ENCODE measurements at regions not wholly inside any gene's neighbourhood (a gene's known extent, or its start where the extent isn't known, plus 50 kb on each side); places are given as distances from the start of the nearest gene placed in this dataset.

- Histone ChIP-seq H3K4me1 (no peaks in the 10 kb centered on the region), H3K4me3 (no peak overlapping the region), H3K9me3 (peaks cover 2% of the 10 kb centered on the region; the same call in 1 of the 3 replicates), H3K4me2 (no peak overlapping the region), H3K27ac (no peak overlapping the region)
- TF ChIP-seq NR3C1 (IDR thresholded peaks at IDR 0.05) (no peak), USF2 (IDR thresholded peaks at IDR 0.05) (no peak), FOSL2 (IDR thresholded peaks at IDR 0.05) (no peak), FOSL2 (CRISPR knock-in tag; IDR thresholded peaks at IDR 0.05) (no peak), BHLHE40 (IDR thresholded peaks at IDR 0.05; ENCODE audit: low read depth, low read length) (no peak), RAD21 (conservative IDR thresholded peaks at IDR 0.05 in 1 of 2, IDR thresholded peaks at IDR 0.05 in 1 of 2) (no peak), ZC3H11A (IDR thresholded peaks at IDR 0.05) (no peak), MAFK (IDR thresholded peaks at IDR 0.05; ENCODE audit: partially characterized antibody) (no peak), KDM5A (IDR thresholded peaks at IDR 0.05) (no peak), E2F6 (IDR thresholded peaks at IDR 0.05; ENCODE audit: borderline replicate concordance, low read depth) (no peak), EP300 (IDR thresholded peaks at IDR 0.05) (no peak), PBX3 (IDR thresholded peaks at IDR 0.05) (no peak), HDAC2 (IDR thresholded peaks at IDR 0.05) (no peak), MAX (IDR thresholded peaks at IDR 0.05) (no peak), NFE2L2 (conservative IDR thresholded peaks at IDR 0.05; ENCODE audit: low read length) (no peak), HOXA7 (CRISPR knock-in tag; IDR thresholded peaks at IDR 0.05) (no peak), HES2 (IDR thresholded peaks at IDR 0.05) (no peak), EHF (CRISPR knock-in tag; IDR thresholded peaks at IDR 0.05) (no peak), RARB (CRISPR knock-in tag; IDR thresholded peaks at IDR 0.05) (no peak), HEYL (CRISPR knock-in tag; IDR thresholded peaks at IDR 0.05) (no peak)
- CTCF ChIA-PET: no interaction called here
- no peak for DNase-seq (ENCODE audit: low read depth in 1 of 2, low spot score in 1 of 2)
- no peak for FAIRE-seq
- POLR2A ChIA-PET: no interaction called here
- ATAC-seq: no peak
Observed at GRCh38 chr17:52517176-52517575, 358.7 kb upstream of the CA10 start.

- 3% methylated on average over 2 of the region's 2 CpGs for WGBS (ENCODE audit: missing lambda C conversion rate)
- no peak for TF ChIP-seq NFE2L2 (conservative IDR thresholded peaks at IDR 0.05; ENCODE audit: low read length)
- no peak for TF ChIP-seq E2F6 (IDR thresholded peaks at IDR 0.05; ENCODE audit: borderline replicate concordance, low read depth)
- no peak for TF ChIP-seq HEYL (CRISPR knock-in tag; IDR thresholded peaks at IDR 0.05)
- TF ChIP-seq MAZ (IDR thresholded peaks at IDR 0.05; ENCODE audit: borderline replicate concordance, low read depth, low read length): no peak
- TF ChIP-seq EHMT2 (IDR thresholded peaks at IDR 0.05; ENCODE audit: low read depth): no peak
- no peak for TF ChIP-seq FOSL2 (IDR thresholded peaks at IDR 0.05)
- TF ChIP-seq FOSL2 (CRISPR knock-in tag; IDR thresholded peaks at IDR 0.05): no peak
- no peak for TF ChIP-seq MAFK (IDR thresholded peaks at IDR 0.05; ENCODE audit: partially characterized antibody)
- TF ChIP-seq FOXS1 (CRISPR knock-in tag; IDR thresholded peaks at IDR 0.05): no peak
- no peak for TF ChIP-seq RCOR1 (IDR thresholded peaks at IDR 0.05; ENCODE audit: low read depth, low read length)
- TF ChIP-seq ELK1 (IDR thresholded peaks at IDR 0.05; ENCODE audit: low read depth, low read length): no peak
- no peak for TF ChIP-seq JUN (IDR thresholded peaks at IDR 0.05)
- no peak for TF ChIP-seq ZFP36 (IDR thresholded peaks at IDR 0.05; ENCODE audit: borderline replicate concordance, partially characterized antibody)
- no peak for TF ChIP-seq EHF (CRISPR knock-in tag; IDR thresholded peaks at IDR 0.05)
- ChIA-PET POLR2A (no interaction called here), CTCF (no interaction called here)
- ATAC-seq: no peak
- no peak for DNase-seq (ENCODE audit: low read depth in 1 of 2, low spot score in 1 of 2)
- H3K9me3 ChIP-seq: peaks cover 5% of the 10 kb centered on the region; the same call in 1 of the 3 replicates
- H3K4me3 ChIP-seq: no peak overlapping the region
- H3K27ac ChIP-seq: no peak overlapping the region
- peak; percentile 79 for FAIRE-seq
- H3K4me2 ChIP-seq: no peak overlapping the region
- H3K4me1 ChIP-seq: no peaks in the 10 kb centered on the region
Observed at GRCh38 chr17:52515927-52516326, 357.4 kb upstream of the CA10 start.

Measured in A549 (cell line).